Omental fat pad (tissue), 3 donors: ENCODE measurements at regions not wholly inside any gene's neighbourhood (a gene's known extent, or its start where the extent isn't known, plus 50 kb on each side); places are given as distances from the start of the nearest gene placed in this dataset.

Source experiments
- ATAC-seq: fragments of 150-250 bp; one replicate; pipeline ENCODE4 v1.9.1; 2016; ENCODE audit warnings: mild to moderate bottlenecking, moderate library complexity; ENCODE audit not compliant: low FRiP score
- DNase-seq: peaks from one replicate; pipeline ENCODE4 v3.0.0-alpha.2; 2019; ENCODE audit warnings: low spot score
- TF ChIP-seq, protein P1 (sequence below), 3 donors: fragments of 450-650 bp; IDR thresholded peaks; one replicate each; pipeline ENCODE4 v1.5.1; 2016 to 2017; ENCODE audit warnings: antibody characterized with exemption in 3 of 3, mild to moderate bottlenecking in 3 of 3, moderate library complexity in 2 of 3

DNA sequence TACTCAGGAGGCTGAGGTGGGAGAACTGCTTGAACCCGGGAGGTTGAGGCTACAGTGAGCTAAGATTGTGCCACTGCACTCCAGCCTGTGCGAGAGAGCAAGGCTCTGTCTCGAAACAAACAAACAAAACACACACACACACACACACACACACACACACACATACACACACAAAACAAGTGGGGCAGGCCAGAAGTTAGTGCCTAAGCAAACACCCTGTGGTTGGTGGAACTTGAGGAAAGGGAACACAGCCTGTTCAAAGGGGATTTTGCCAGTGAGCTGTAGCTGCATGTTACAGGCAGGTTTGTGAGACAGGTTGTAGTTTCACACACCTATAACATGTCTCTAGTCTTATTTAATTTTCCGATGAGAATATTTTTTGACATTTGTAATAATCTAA is 175.3 kb upstream of the CLEC14A start:
- DNase-seq (no peak), ATAC-seq (no peak)
- TF ChIP-seq, protein P1, sequence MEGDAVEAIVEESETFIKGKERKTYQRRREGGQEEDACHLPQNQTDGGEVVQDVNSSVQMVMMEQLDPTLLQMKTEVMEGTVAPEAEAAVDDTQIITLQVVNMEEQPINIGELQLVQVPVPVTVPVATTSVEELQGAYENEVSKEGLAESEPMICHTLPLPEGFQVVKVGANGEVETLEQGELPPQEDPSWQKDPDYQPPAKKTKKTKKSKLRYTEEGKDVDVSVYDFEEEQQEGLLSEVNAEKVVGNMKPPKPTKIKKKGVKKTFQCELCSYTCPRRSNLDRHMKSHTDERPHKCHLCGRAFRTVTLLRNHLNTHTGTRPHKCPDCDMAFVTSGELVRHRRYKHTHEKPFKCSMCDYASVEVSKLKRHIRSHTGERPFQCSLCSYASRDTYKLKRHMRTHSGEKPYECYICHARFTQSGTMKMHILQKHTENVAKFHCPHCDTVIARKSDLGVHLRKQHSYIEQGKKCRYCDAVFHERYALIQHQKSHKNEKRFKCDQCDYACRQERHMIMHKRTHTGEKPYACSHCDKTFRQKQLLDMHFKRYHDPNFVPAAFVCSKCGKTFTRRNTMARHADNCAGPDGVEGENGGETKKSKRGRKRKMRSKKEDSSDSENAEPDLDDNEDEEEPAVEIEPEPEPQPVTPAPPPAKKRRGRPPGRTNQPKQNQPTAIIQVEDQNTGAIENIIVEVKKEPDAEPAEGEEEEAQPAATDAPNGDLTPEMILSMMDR (IDR thresholded peaks at IDR 0.05) = no peak

DNA sequence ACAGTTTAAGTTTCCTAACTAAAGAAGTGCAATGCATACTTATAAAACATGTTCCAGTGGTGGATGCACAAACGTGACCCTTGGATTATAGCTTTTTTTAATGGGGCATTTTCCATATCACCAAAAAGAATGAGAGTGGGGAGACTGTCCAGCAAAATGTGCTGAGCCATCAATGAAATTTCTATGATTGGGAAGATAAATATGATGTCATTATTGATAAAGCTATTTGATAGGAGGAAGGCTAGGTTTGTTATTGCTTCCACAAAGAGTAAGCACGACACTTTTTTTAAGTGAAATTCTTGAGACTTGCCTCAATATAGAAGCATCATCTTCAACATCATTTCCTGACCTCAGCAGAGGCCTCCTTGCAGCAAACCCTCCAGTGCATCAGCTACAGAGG is 174.6 kb upstream of the CLEC14A start:
- ATAC-seq = no peak
- TF ChIP-seq, protein P1 (IDR thresholded peaks at IDR 0.05) = no peak
- no peak for DNase-seq

GRCh38 chr14:38425324-38425976 is 169.6 kb upstream of the CLEC14A start:
- TF ChIP-seq, protein P1 (IDR thresholded peaks at IDR 0.05) = no peak
- ATAC-seq (no peak), DNase-seq (no peak)

DNA sequence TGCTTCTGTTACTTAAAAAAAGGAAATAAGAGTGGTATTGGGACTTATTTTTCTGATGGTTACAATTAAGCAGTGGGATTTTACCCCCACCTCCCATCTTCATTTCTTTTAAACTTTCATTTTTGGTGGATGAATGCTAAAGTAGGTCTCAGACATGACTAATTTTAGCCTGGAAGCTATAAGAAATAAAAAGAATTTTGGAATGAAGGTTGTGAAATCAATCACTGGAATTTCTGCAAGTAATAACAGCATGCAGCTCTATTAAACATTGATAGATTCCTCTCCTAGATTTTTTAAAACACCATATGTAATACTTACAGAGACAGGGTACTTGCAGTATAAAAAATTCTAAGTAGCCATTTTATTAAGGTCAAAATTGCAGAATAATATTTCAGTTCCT is 164.2 kb upstream of the CLEC14A start:
- no peak for DNase-seq
- TF ChIP-seq, protein P1 (IDR thresholded peaks at IDR 0.05) = no peak
- ATAC-seq = no peak

- no peak for DNase-seq
- ATAC-seq = no peak
- TF ChIP-seq, protein P1 (IDR thresholded peaks at IDR 0.05) = no peak
Observed at GRCh38 chr14:38419579-38419978, 163.7 kb upstream of the CLEC14A start.

GRCh38 chr14:38412654-38413053 is 156.8 kb upstream of the CLEC14A start:
- DNase-seq (no peak), ATAC-seq (no peak)
- TF ChIP-seq, protein P1 (IDR thresholded peaks at IDR 0.05) = no peak

DNA sequence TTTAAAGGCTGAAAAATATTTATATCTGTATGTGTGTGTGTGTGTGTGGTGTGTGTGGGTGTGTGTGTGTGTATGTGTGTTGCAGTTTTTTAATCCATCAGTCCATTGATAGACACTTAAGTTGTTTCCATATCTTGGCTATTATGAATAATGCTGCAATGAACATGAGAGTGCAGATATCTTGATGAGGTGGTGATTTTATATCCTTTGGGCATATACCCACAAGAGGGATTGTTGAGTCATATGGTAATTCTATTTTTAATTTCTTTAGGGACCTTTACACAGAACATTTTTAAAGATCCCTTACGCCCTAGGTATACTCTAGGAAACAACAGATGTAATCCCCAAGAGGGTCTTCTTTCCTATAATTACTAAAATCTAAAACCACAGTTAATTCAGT is 154.5 kb upstream of the CLEC14A start:
- TF ChIP-seq, protein P1 (IDR thresholded peaks at IDR 0.05) = no peak
- no peak for ATAC-seq
- DNase-seq = no peak
